DOHH2 (cell line): ENCODE measurements at regions not wholly inside any gene's neighbourhood (a gene's known extent, or its start where the extent isn't known, plus 50 kb on each side); places are given as distances from the start of the nearest gene placed in this dataset.

Experiments used
- H3F3A ChIP-seq: fragments of 200-600 bp; sonication (generic), shearing (Covaris generic); 2 replicates; pipeline ENCODE4 v1.6.0; 2016; ENCODE audit warnings: antibody characterized with exemption, mild to moderate bottlenecking; ENCODE audit not compliant: control insufficient read depth, insufficient read depth
- H3K27ac ChIP-seq: fragments of 200-600 bp; sonication (generic); 2 replicates; pipeline ENCODE4 v1.5.1; 2014; ENCODE audit warnings: low read depth, mild to moderate bottlenecking, low read length, moderate library complexity
- H3K27me3 ChIP-seq: fragments of 200-600 bp; sonication (generic); 2 replicates; pipeline ENCODE4 v1.6.1; 2014; ENCODE audit warnings: mild to moderate bottlenecking, low read length, mixed read lengths; ENCODE audit not compliant: control insufficient read depth
- H3K36me3 ChIP-seq: fragments of 200-600 bp; sonication (generic); 2 replicates; pipeline ENCODE4 v1.6.1; 2014; ENCODE audit warnings: mild to moderate bottlenecking, low read length, moderate library complexity, mixed read lengths; ENCODE audit not compliant: control insufficient read depth
- H3K4me1 ChIP-seq: fragments of 200-600 bp; sonication (generic); 2 replicates; pipeline ENCODE4 v1.6.1; 2014; ENCODE audit warnings: mild to moderate bottlenecking, low read length, mixed read lengths; ENCODE audit not compliant: control insufficient read depth
- H3K4me2 ChIP-seq: fragments of 200-600 bp; sonication (generic); 2 replicates; pipeline ENCODE4 v1.6.0; 2014; ENCODE audit warnings: mild to moderate bottlenecking, low read length, moderate library complexity
- H3K4me3 ChIP-seq: fragments of 200-600 bp; sonication (generic); 2 replicates; pipeline ENCODE4 v1.5.1; 2014; ENCODE audit warnings: mild to moderate bottlenecking, low read length, mixed read lengths
- H3K79me2 ChIP-seq: fragments of 200-600 bp; sonication (generic); 2 replicates; pipeline ENCODE4 v1.6.1; 2014; ENCODE audit warnings: mild to moderate bottlenecking, low read length, mixed read lengths; ENCODE audit not compliant: control insufficient read depth
- H3K9me2 ChIP-seq: fragments of 200-600 bp; sonication (generic); replicated peaks from 2 replicates; pipeline ENCODE4 v1.6.1; 2014; ENCODE audit warnings: mild to moderate bottlenecking, low read length, mixed read lengths; ENCODE audit not compliant: control insufficient read depth
- H3K9me3 ChIP-seq: fragments of 200-600 bp; sonication (generic); 2 replicates; pipeline ENCODE4 v1.6.1; 2014; ENCODE audit warnings: antibody characterized with exemption, low read length, mixed read lengths; ENCODE audit not compliant: control insufficient read depth, insufficient read depth
- H4K20me1 ChIP-seq: fragments of 200-600 bp; sonication (generic); 2 replicates; pipeline ENCODE4 v1.6.0; 2014; ENCODE audit warnings: low read depth, mild to moderate bottlenecking, antibody characterized with exemption, low read length, moderate library complexity; ENCODE audit not compliant: control insufficient read depth, insufficient read depth
- CTCF ChIP-seq: fragments of 200-600 bp; sonication (generic); IDR thresholded peaks from one replicate; pipeline ENCODE4 v1.5.1; 2014; ENCODE audit warnings: antibody characterized with exemption, mild to moderate bottlenecking, low read depth, low read length; ENCODE audit not compliant: poor library complexity, severe bottlenecking
- EZH2phosphoT487 ChIP-seq: fragments of 200-600 bp; sonication (generic); IDR thresholded peaks from 2 replicates; pipeline ENCODE4 v1.6.1; 2017; ENCODE audit warnings: borderline replicate concordance, mild to moderate bottlenecking, antibody characterized with exemption, low read length, moderate library complexity, mixed read lengths

GRCh38 chr10:43901302-43901701, 252.6 kb upstream of the ZNF32 start:
- no peaks in the 10 kb centered on the region for H3F3A ChIP-seq
- H3K9me2 ChIP-seq, result no peaks in the 10 kb centered on the region
- H3K27ac ChIP-seq, result no peak overlapping the region
- H3K79me2 ChIP-seq, result no peaks in the 10 kb centered on the region
- no peaks in the 10 kb centered on the region for H3K36me3 ChIP-seq
- no peaks in the 10 kb centered on the region for H4K20me1 ChIP-seq
- no peaks in the 10 kb centered on the region for H3K9me3 ChIP-seq
- no peaks in the 10 kb centered on the region for H3K4me1 ChIP-seq
- H3K27me3 ChIP-seq, result no peaks in the 10 kb centered on the region
- TF ChIP-seq EZH2phosphoT487, result no peak
- no peak for TF ChIP-seq CTCF
- H3K4me3 ChIP-seq, result no peak overlapping the region
- no peak overlapping the region for H3K4me2 ChIP-seq

- Histone ChIP-seq H3K9me2 (no peaks in the 10 kb centered on the region), H4K20me1 (no peaks in the 10 kb centered on the region), H3K79me2 (no peaks in the 10 kb centered on the region), H3K27ac (no peak overlapping the region), H3K4me1 (no peaks in the 10 kb centered on the region), H3K36me3 (no peaks in the 10 kb centered on the region), H3F3A (no peaks in the 10 kb centered on the region), H3K4me2 (no peak overlapping the region), H3K4me3 (no peak overlapping the region), H3K27me3 (no peaks in the 10 kb centered on the region), H3K9me3 (no peaks in the 10 kb centered on the region)
- TF ChIP-seq CTCF, result no peak
- TF ChIP-seq EZH2phosphoT487, result no peak
These were observed 251.9 kb upstream of the ZNF32 start for GRCh38 chr10:43900571-43900970.

GRCh38 chr10:43899224-43899959, 250.7 kb upstream of the ZNF32 start:
- Histone ChIP-seq H3K4me2 (no peak overlapping the region), H3K27ac (no peak overlapping the region)
- TF ChIP-seq EZH2phosphoT487, result no peak
- TF ChIP-seq CTCF, result no peak

More at GRCh38 chr10:43899224-43899959, 250.7 kb upstream of the ZNF32 start:
- Histone ChIP-seq H3K9me2 (no peaks in the 10 kb centered on the region), H3K9me3 (no peaks in the 10 kb centered on the region), H4K20me1 (no peaks in the 10 kb centered on the region), H3K79me2 (no peaks in the 10 kb centered on the region), H3K36me3 (no peaks in the 10 kb centered on the region), H3K4me3 (no peak overlapping the region), H3F3A (no peaks in the 10 kb centered on the region), H3K4me1 (no peaks in the 10 kb centered on the region), H3K27me3 (no peaks in the 10 kb centered on the region)
